OCI-LY1 (cell line): ENCODE measurements at regions not wholly inside any gene's neighbourhood (a gene's known extent, or its start where the extent isn't known, plus 50 kb on each side); places are given as distances from the start of the nearest gene placed in this dataset.

Source experiments
- CTCF ChIP-seq: fragments of 200-600 bp; sonication (generic), shearing (Covaris generic); IDR thresholded peaks from 2 replicates; pipeline ENCODE4 v1.5.1; 2017; ENCODE audit warnings: mild to moderate bottlenecking, antibody characterized with exemption, low read length, moderate library complexity, mixed read lengths
- EZH2 ChIP-seq: fragments of 200-600 bp; sonication (generic), shearing (Covaris generic); IDR thresholded peaks from 2 replicates; pipeline ENCODE4 v1.8.0; 2017; ENCODE audit warnings: borderline replicate concordance, mixed run types, mild to moderate bottlenecking, antibody characterized with exemption, low read length, moderate library complexity, mixed read lengths

GRCh38 chr13:55569082-55569481, 1571.6 kb upstream of the PRR20A start:
- TF ChIP-seq CTCF (no peak), EZH2 (no peak)
